ENCODE measurements at regions not wholly inside any gene's neighbourhood (a gene's known extent, or its start where the extent isn't known, plus 50 kb on each side); places are given as distances from the start of the nearest gene placed in this dataset.
"Not testable (repeated sequence)": the region's sequence is repeated elsewhere in the genome, so short reads cannot be mapped to it uniquely, and the experiment has no call there.

DNA sequence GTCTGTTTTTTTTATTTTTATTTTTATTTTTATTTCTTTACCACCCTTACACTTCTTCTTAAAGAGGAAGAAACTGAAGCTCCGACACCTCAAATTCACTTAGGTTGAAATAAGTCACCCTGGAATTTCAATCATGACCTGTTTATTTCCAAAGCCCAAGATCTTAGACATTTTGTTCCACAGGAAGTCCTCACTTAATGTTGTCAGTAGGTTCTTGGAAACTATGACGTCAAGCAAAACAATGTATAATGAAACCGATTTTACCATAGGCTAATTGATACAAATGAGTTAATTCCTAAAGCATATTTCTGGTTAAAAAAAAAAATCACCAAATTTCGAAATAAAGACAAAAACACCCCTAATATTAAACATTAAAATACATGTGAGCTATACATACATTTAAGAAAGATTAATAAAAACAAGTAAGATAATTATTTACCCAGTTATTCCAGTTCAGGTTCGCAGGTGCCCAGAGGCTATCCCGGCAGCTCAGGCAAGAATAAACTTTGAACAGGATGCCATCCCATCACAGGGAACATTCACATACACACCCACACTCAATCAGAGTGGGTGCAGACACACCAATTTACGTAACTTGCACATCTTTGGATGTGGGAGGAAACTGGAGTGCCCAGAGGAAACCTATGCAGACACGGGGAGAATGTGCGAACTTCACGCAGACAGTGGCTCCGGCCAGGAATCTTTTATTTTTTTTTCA, 391.0 kb downstream of the RAP2B start:
- Histone ChIP-seq H3K9ac (ENCODE audit: low read depth, low read length, poor library complexity) (no peak overlapping the region), H3K18ac (ENCODE audit: low read length) (no peak overlapping the region), H2BK15ac (ENCODE audit: low read length) (no peak overlapping the region), H3K14ac (ENCODE audit: low read length) (no peak overlapping the region), H4K91ac (ENCODE audit: low read depth, low read length, poor library complexity) (no peak overlapping the region), H2BK12ac (ENCODE audit: low read length) (no peak overlapping the region), H3K4ac (ENCODE audit: low read length) (no peak overlapping the region), H2AFZ (ENCODE audit: low read length) (no peak overlapping the region), H3K23ac (ENCODE audit: low read depth, low read length, poor library complexity) (no peak overlapping the region), H3K79me1 (ENCODE audit: low read depth, low read length) (no peaks in the 10 kb centered on the region), H3K36me3 (replicated peaks in 1 of 2; ENCODE audit: control insufficient read depth in 2 of 2, insufficient read depth in 2 of 2, low read length in 2 of 2) (peaks cover 0 to 2% of the 10 kb centered on the region in 2 donors), H2AK5ac (ENCODE audit: low read depth, low read length) (no peak overlapping the region), H3K27ac (replicated peaks; ENCODE audit: low read length) (no peak overlapping the region), H4K8ac (ENCODE audit: low read depth, low read length) (no peak overlapping the region), H3K4me1 (ENCODE audit: control insufficient read depth in 2 of 2, insufficient read depth in 1 of 2, low read depth in 1 of 2, low read length in 2 of 2) (no peaks in the 10 kb centered on the region), H3K4me3 (ENCODE audit: low read length in 2 of 2) (no peak overlapping the region), H2BK120ac (ENCODE audit: low read depth, low read length) (no peak overlapping the region), H3K9me3 (replicated peaks in 1 of 2; ENCODE audit: control insufficient read depth in 2 of 2, insufficient read depth in 1 of 2, low read depth in 1 of 2, low read length in 2 of 2) (no peaks in the 10 kb centered on the region), H3K4me2 (ENCODE audit: insufficient read depth, low read length, poor library complexity, severe bottlenecking) (no peak overlapping the region), H3K27me3 (ENCODE audit: control insufficient read depth in 3 of 3, insufficient read depth in 3 of 3, low read depth in 1 of 3, low read length in 3 of 3) (no peaks in the 10 kb centered on the region), H2BK5ac (ENCODE audit: low read length) (no peak overlapping the region)
- no peak for DNase-seq (ENCODE audit: low spot score)
- WGBS, 2 donors (ENCODE audit: extremely low coverage in 2 of 2, insufficient read length in 2 of 2, insufficient replicate concordance in 1 of 2): 100% methylated on average over 1 of the region's 11 CpGs; no CpG with 5 or more reads in 1 of the 2 donors

- no peaks in the 10 kb centered on the region for H3K9me3 ChIP-seq (replicated peaks in 1 of 2; ENCODE audit: control insufficient read depth in 2 of 2, insufficient read depth in 1 of 2, low read depth in 1 of 2, low read length in 2 of 2)
- no peak overlapping the region for H3K27ac ChIP-seq (replicated peaks; ENCODE audit: low read length)
- H3K14ac ChIP-seq (ENCODE audit: low read length): no peak overlapping the region
- H2AFZ ChIP-seq (ENCODE audit: low read length): no peak overlapping the region
- no peak overlapping the region for H2BK12ac ChIP-seq (ENCODE audit: low read length)
- H4K91ac ChIP-seq (ENCODE audit: low read depth, low read length, poor library complexity): no peak overlapping the region
- no peak overlapping the region for H2AK5ac ChIP-seq (ENCODE audit: low read depth, low read length)
- no peak overlapping the region for H2BK5ac ChIP-seq (ENCODE audit: low read length)
- no peak overlapping the region for H3K18ac ChIP-seq (ENCODE audit: low read length)
- H3K36me3 ChIP-seq (replicated peaks in 1 of 2; ENCODE audit: control insufficient read depth in 2 of 2, insufficient read depth in 2 of 2, low read length in 2 of 2): peaks cover 0 to 2% of the 10 kb centered on the region in 2 donors
- no CpG with 5 or more reads among the region's 2 CpGs for WGBS, 2 donors (ENCODE audit: extremely low coverage in 2 of 2, insufficient read length in 2 of 2, insufficient replicate concordance in 1 of 2)
- H3K4me1 ChIP-seq (ENCODE audit: control insufficient read depth in 2 of 2, insufficient read depth in 1 of 2, low read depth in 1 of 2, low read length in 2 of 2): no peaks in the 10 kb centered on the region
- no peaks in the 10 kb centered on the region for H3K79me1 ChIP-seq (ENCODE audit: low read depth, low read length)
- no peak overlapping the region for H3K23ac ChIP-seq (ENCODE audit: low read depth, low read length, poor library complexity)
- no peak overlapping the region for H2BK15ac ChIP-seq (ENCODE audit: low read length)
- DNase-seq (ENCODE audit: low spot score): no peak
- no peaks in the 10 kb centered on the region for H3K27me3 ChIP-seq (ENCODE audit: control insufficient read depth in 3 of 3, insufficient read depth in 3 of 3, low read depth in 1 of 3, low read length in 3 of 3)
- no peak overlapping the region for H4K8ac ChIP-seq (ENCODE audit: low read depth, low read length)
- H3K4me3 ChIP-seq (ENCODE audit: low read length in 2 of 2): no peak overlapping the region
- H2BK120ac ChIP-seq (ENCODE audit: low read depth, low read length): no peak overlapping the region
- no peak overlapping the region for H3K9ac ChIP-seq (ENCODE audit: low read depth, low read length, poor library complexity)
- H3K4me2 ChIP-seq (ENCODE audit: insufficient read depth, low read length, poor library complexity, severe bottlenecking): no peak overlapping the region
- no peak overlapping the region for H3K4ac ChIP-seq (ENCODE audit: low read length)
Observed at GRCh38 chr3:153553605-153553945, 391.5 kb downstream of the RAP2B start.

GRCh38 chr3:153555919-153556318, 393.9 kb downstream of the RAP2B start:
- Histone ChIP-seq H2AFZ (ENCODE audit: low read length) (no peak overlapping the region), H3K4me3 (ENCODE audit: low read length in 2 of 2) (no peak overlapping the region), H2BK5ac (ENCODE audit: low read length) (no peak overlapping the region), H3K23ac (ENCODE audit: low read depth, low read length, poor library complexity) (no peak overlapping the region), H2BK15ac (ENCODE audit: low read length) (no peak overlapping the region), H3K79me1 (ENCODE audit: low read depth, low read length) (no peaks in the 10 kb centered on the region), H2BK120ac (ENCODE audit: low read depth, low read length) (no peak overlapping the region), H3K36me3 (replicated peaks in 1 of 2; ENCODE audit: control insufficient read depth in 2 of 2, insufficient read depth in 2 of 2, low read length in 2 of 2) (peaks cover 0 to 2% of the 10 kb centered on the region in 2 donors), H3K14ac (ENCODE audit: low read length) (no peak overlapping the region), H2AK5ac (ENCODE audit: low read depth, low read length) (no peak overlapping the region), H3K4ac (ENCODE audit: low read length) (no peak overlapping the region), H3K9me3 (replicated peaks in 1 of 2; ENCODE audit: control insufficient read depth in 2 of 2, insufficient read depth in 1 of 2, low read depth in 1 of 2, low read length in 2 of 2) (no peaks in the 10 kb centered on the region), H4K91ac (ENCODE audit: low read depth, low read length, poor library complexity) (no peak overlapping the region), H3K27me3 (ENCODE audit: control insufficient read depth in 3 of 3, insufficient read depth in 3 of 3, low read depth in 1 of 3, low read length in 3 of 3) (no peaks in the 10 kb centered on the region), H3K9ac (ENCODE audit: low read depth, low read length, poor library complexity) (no peak overlapping the region), H2BK12ac (ENCODE audit: low read length) (no peak overlapping the region), H3K27ac (replicated peaks; ENCODE audit: low read length) (no peak overlapping the region), H3K4me1 (ENCODE audit: control insufficient read depth in 2 of 2, insufficient read depth in 1 of 2, low read depth in 1 of 2, low read length in 2 of 2) (no peaks in the 10 kb centered on the region), H3K4me2 (ENCODE audit: insufficient read depth, low read length, poor library complexity, severe bottlenecking) (no peak overlapping the region), H3K18ac (ENCODE audit: low read length) (no peak overlapping the region), H4K8ac (ENCODE audit: low read depth, low read length) (no peak overlapping the region)
- WGBS, 2 donors (ENCODE audit: extremely low coverage in 2 of 2, insufficient read length in 2 of 2, insufficient replicate concordance in 1 of 2): no CpG with 5 or more reads among the region's 2 CpGs
- no peak for DNase-seq (ENCODE audit: low spot score)

DNA sequence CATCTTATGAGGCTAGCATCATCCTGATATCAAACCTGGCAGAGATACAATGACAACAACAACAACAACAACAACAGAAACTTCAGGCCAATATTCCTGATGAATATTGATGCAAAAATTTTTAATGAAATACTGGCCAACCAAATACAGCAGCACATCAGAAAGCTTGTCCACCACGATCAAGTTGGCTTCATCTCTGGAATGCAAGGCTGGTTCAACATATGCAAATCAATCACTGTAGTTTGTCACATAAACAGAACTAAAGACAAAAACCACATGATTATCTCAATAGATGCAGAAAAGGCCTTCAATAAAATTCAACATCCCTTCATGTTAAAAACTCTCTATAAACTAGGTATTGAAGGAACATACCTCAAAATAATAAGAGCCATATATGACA, 397.3 kb downstream of the RAP2B start:
- not testable (repeated sequence) for H3K4me3 ChIP-seq (ENCODE audit: low read length in 2 of 2); H2AK5ac ChIP-seq (ENCODE audit: low read depth, low read length); H3K36me3 ChIP-seq (replicated peaks in 1 of 2; ENCODE audit: control insufficient read depth in 2 of 2, insufficient read depth in 2 of 2, low read length in 2 of 2); H3K27me3 ChIP-seq (ENCODE audit: control insufficient read depth in 3 of 3, insufficient read depth in 3 of 3, low read depth in 1 of 3, low read length in 3 of 3); H2BK12ac ChIP-seq (ENCODE audit: low read length); H4K8ac ChIP-seq (ENCODE audit: low read depth, low read length); H3K79me1 ChIP-seq (ENCODE audit: low read depth, low read length); H2BK5ac ChIP-seq (ENCODE audit: low read length); H3K27ac ChIP-seq (replicated peaks; ENCODE audit: low read length); H3K14ac ChIP-seq (ENCODE audit: low read length); H2BK120ac ChIP-seq (ENCODE audit: low read depth, low read length); H3K9me3 ChIP-seq (replicated peaks in 1 of 2; ENCODE audit: control insufficient read depth in 2 of 2, insufficient read depth in 1 of 2, low read depth in 1 of 2, low read length in 2 of 2); H3K18ac ChIP-seq (ENCODE audit: low read length); H3K9ac ChIP-seq (ENCODE audit: low read depth, low read length, poor library complexity); DNase-seq (ENCODE audit: low spot score); H3K4me2 ChIP-seq (ENCODE audit: insufficient read depth, low read length, poor library complexity, severe bottlenecking); H3K23ac ChIP-seq (ENCODE audit: low read depth, low read length, poor library complexity); H2BK15ac ChIP-seq (ENCODE audit: low read length); H2AFZ ChIP-seq (ENCODE audit: low read length); H3K4me1 ChIP-seq (ENCODE audit: control insufficient read depth in 2 of 2, insufficient read depth in 1 of 2, low read depth in 1 of 2, low read length in 2 of 2); H4K91ac ChIP-seq (ENCODE audit: low read depth, low read length, poor library complexity); H3K4ac ChIP-seq (ENCODE audit: low read length)
- no CpG with 5 or more reads among the region's 1 CpG for WGBS, 2 donors (ENCODE audit: extremely low coverage in 2 of 2, insufficient read length in 2 of 2, insufficient replicate concordance in 1 of 2)
